ENCODE measurements at regions not wholly inside any gene's neighbourhood (a gene's known extent, or its start where the extent isn't known, plus 50 kb on each side); places are given as distances from the start of the nearest gene placed in this dataset.
"Not testable (repeated sequence)": the region's sequence is repeated elsewhere in the genome, so short reads cannot be mapped to it uniquely, and the experiment has no call there.

DNA sequence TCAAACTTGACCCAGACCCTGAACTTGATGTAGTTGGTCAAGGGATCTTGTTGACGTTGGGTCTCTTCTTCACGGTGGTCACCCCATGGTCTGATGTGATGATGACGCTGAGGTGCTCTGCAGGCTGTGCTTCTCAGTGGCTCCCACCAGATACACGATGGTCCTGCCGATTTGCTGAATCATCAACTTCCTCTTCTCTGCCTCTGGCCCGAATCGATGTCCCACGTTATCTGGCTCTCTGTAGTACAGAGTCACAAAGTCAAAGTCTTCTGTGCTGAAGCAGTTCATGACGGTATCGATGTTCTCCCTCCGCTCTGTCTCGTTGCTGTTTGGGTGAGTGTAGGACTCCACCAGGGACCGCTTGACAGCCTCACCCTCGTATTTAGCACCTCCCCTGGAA lies 58.5 kb upstream of the ZNF195 start:
- Mint-ChIP-seq H3K27ac (peak overlapping the region; percentile 54), H3K4me3 (peak overlapping the region; percentile 57), H3K27me3 (peaks cover 20% of the 10 kb centered on the region)
- H3K9me3 Mint-ChIP-seq; H3K36me3 Mint-ChIP-seq (ENCODE audit: low read depth); intact Hi-C loops (cut with micrococcal nuclease); H3K4me1 Mint-ChIP-seq (ENCODE audit: low read depth): not testable (repeated sequence)

DNA sequence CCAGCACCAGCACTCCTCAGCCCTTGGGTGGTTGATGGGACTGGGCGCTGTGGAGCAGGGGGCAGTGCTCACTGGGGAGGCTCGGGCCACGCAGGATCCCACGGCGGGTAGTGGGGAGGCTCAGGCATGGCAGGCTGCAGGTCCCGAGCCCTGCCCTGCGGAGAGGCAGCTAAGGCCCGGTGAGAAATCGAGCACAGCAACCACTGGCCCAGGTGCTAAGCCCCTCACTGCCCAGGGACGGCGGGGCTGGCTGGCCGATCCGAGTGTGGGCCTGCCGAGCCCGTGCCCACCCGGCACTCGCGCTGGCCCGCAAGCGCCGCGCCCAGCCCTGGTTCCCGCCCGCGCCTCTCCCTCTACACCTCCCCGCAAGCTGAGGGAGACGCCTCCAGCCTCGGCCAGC lies 56.0 kb upstream of the ZNF195 start:
- Mint-ChIP-seq H3K36me3 (ENCODE audit: low read depth) (no peaks in the 10 kb centered on the region), H3K27me3 (peaks cover 16% of the 10 kb centered on the region), H3K27ac (no peak overlapping the region), H3K9me3 (no peaks in the 10 kb centered on the region), H3K4me3 (no peak overlapping the region), H3K4me1 (ENCODE audit: low read depth) (peaks cover 8% of the 10 kb centered on the region)
- intact Hi-C loops (cut with micrococcal nuclease), result no loop called here

DNA sequence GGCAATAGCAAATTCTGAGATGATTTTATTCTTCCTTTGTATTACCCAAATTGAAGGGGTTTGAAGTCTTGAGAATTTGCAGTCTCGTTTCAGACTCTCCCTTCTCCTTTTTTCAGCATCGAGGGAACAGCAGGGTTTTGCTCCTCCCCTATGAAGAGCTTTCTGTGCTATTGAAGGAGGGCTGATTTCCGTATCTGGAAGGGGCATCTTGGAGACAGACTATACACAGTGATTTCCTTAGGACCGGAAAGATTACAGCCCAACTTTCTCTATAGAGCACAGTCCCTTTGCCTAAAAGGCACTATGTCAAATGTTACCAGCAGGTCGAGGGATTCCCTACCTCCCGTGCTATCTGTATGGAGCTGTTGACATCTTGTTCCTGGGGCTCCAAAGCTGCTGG lies 50.2 kb upstream of the ZNF195 start:
- H3K27ac Mint-ChIP-seq; H3K36me3 Mint-ChIP-seq (ENCODE audit: low read depth); intact Hi-C loops (cut with micrococcal nuclease); H3K4me3 Mint-ChIP-seq; H3K9me3 Mint-ChIP-seq; H3K4me1 Mint-ChIP-seq (ENCODE audit: low read depth): not testable (repeated sequence)
- peaks cover 46% of the 10 kb centered on the region for H3K27me3 Mint-ChIP-seq

Data from dendritic cell treated with granulocyte-macrophage colony-stimulating factor and Interleukin-4, amounts not matched to agents 40 ng/mL and 50 ng/mL, for 4 days (primary cell).